ENCODE measurements at regions not wholly inside any gene's neighbourhood (a gene's known extent, or its start where the extent isn't known, plus 50 kb on each side); places are given as distances from the start of the nearest gene placed in this dataset.

DNA sequence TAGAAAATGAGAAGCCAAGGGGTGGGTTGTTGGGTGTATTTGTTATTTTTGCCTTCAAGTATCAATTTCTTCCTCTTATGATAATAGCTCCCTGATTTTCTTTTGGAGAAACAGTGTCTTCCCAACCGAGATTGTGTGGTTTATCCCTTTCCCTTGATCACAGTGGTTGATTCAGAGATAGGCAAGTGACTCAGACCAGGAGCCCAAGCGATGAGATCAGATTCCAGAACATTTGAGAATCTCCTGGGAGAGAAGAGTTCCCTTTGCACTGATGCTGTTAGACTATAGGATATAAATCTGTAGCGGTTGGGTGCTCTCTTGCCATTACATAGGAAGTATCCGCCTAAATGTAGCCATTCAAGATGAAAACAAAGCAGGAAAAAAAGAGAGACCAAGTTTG, 90.1 kb upstream of the WDR26 start:
- TF ChIP-seq CTCF (IDR thresholded peaks at IDR 0.05) = no peak
- no peak for TF ChIP-seq POLR2A (IDR thresholded peaks at IDR 0.05)
- TF ChIP-seq POLR2AphosphoS5 (IDR thresholded peaks at IDR 0.05) = no peak
